22Rv1 (cell line): ENCODE measurements at regions not wholly inside any gene's neighbourhood (a gene's known extent, or its start where the extent isn't known, plus 50 kb on each side); places are given as distances from the start of the nearest gene placed in this dataset.

Experiments used
- CTCF ChIP-seq: fragments of 450-650 bp; IDR thresholded peaks from 2 replicates; pipeline ENCODE4 v1.5.1; 2017; ENCODE audit warnings: mild to moderate bottlenecking
- ZFX ChIP-seq: fragments of 450-650 bp; IDR thresholded peaks from 2 replicates; pipeline ENCODE4 v1.6.1; 2017; ENCODE audit warnings: antibody characterized with exemption, borderline replicate concordance

- TF ChIP-seq CTCF (no peak), ZFX (no peak)
These were observed 525.7 kb downstream of the PPARGC1A start for GRCh38 chr4:23364167-23364566.
